Caki2 (cell line): ENCODE measurements at regions not wholly inside any gene's neighbourhood (a gene's known extent, or its start where the extent isn't known, plus 50 kb on each side); places are given as distances from the start of the nearest gene placed in this dataset.

ENCODE experiments used
- DNase-seq: peaks from one replicate; pipeline ENCODE4 v3.0.0-alpha.2; 2015; ENCODE audit warnings: low read depth
- in situ Hi-C: cut with HindIII; loops from 2 replicates; pipeline ENCODE4 v1.10.0; 2016; ENCODE audit warnings: low sequenced_read_pairs, low pct_unique_long_range_greater_than_20kb, mixed read lengths

DNA sequence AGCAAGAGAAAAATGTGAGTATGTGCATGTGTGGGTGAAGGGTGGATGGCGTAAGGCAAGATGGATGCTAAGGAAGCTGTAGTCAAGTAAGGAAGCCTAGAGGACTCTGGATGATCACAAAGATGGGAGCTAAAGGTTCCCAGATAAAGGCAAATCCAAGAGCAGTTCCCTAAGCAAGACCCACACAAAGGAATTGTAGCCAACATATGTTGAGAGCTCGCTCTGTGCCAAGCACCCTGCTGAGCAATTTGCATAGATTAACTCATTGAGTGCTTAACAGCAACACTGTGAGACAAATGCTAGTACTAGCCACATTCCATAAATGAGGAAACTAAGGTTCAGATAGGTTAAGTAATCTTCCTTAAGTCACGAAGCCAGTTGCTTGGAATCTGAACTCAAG lies 132.6 kb downstream of the C1D start:
- in situ Hi-C loops, result no loop called here
- DNase-seq, result no peak

DNA sequence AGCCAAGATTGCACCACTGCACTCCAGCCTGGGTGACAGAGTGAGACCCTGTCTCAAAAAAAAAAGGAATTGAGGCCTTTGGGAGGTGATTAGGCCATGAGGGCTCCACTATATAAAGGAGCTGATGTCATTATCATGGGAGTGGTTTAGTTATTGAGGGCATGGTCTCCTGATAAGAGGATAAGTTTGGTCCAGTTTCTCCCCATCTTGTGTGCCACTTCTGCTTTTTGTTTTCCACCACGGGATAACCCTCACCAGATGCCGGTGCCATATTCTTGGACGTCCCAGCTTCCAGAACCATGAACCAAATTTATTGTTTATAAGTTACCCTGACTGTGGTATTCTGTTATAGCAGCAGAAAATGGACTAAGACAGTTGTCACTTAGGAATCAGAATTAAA lies 125.8 kb downstream of the C1D start:
- no peak for DNase-seq
- in situ Hi-C loops, result no loop called here

DNA sequence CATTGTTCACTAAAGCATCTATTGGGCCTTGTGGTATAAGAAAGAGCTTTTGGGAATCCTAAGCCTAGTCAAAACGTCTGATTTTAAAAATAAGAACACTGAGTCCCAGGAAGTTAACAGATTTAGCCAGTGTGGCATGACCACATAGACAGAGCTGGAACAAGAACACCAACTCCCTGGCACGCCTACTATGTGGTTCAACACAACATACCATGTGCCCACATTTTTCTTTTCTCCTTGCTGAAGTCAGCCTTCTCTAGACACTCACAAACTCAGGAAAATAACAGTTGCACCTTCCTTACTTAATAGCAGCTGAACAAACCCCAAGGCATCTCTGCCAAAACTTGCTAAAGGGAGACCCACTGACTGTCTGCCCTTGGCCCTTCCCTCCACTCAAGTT lies 124.8 kb downstream of the C1D start:
- DNase-seq, result no peak
- in situ Hi-C loops, result no loop called here

DNA sequence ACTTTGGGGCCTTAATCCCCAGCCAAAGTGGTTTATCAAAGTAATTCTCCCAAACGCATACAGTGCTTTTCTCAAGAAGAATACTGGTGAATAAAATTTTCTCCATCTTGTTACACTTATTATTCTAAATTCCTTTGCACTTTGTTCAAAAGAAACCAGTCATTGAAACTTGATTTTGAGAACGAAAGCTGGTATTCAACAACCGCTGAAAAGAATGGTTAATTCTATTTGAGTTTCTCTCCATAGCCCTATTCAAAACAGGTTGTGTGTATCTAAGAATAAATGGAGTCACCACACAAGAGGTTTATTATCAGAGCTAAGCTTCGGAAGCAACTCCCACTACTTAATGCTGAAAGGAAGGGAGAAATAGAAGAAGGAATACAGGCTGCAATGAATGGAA lies 117.7 kb downstream of the C1D start:
- in situ Hi-C loops, result no loop called here

DNA sequence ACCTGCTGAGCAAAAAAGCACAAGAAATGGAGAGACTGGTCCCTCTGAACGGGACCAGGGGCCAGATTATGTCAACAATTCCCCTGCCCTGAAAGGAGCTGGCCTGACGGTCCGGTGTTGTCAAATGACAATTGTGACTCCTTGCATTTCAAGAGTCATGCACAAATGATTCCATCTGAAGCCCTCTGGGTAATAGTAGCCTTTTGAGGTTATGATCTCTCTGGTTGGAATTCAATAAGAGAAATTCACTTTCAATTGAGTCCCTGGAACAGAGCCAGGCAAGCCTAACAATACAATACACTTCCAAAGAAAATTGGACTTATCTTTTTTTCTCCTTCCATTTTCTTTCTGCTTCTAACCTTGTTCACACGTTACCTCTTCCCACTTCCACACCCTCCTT lies 116.9 kb downstream of the C1D start:
- in situ Hi-C loops, result no loop called here
- DNase-seq, result no peak

More for the DNA sequence above, 117.7 kb downstream of the C1D start:
- no peak for DNase-seq

DNA sequence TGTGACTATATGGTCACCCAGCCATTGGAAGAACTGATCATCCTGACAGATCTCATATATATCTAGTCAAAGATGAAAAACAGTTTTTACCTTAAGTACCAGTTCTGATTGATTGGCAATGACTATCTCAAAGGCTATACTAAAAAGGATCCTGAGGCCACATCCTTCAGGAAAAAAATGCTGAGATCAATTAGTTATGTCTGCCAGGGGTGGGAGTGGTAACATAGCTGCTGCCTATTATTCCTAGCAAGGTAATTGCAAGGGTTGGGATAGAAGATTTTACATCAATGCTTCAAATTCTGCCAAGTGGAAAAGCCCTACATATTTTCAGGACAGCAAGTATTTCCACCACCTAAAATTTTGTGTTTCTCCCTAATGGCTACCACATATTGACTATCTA lies 114.7 kb downstream of the C1D start:
- no peak for DNase-seq
- in situ Hi-C loops, result no loop called here

DNA sequence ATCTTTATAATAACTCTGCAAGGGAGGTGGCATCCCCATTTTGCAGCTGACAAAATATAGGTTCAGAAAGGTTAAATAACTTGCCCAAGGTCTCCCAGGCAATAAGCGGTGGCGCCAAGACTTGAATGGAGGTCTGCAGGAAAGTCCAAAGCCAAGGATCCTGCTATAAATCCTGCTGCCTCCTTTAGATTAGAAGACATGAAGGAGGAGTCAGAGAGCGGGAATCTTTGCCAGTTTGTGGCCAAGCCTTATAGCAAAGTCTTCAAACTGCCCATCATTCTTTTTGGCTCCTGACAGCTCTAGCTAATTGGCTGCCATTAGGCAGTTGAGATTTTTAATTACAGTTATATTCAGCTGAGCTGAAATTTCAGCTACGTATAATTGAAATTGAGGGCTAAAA lies 114.3 kb downstream of the C1D start:
- DNase-seq, result no peak
- in situ Hi-C loops, result no loop called here

DNA sequence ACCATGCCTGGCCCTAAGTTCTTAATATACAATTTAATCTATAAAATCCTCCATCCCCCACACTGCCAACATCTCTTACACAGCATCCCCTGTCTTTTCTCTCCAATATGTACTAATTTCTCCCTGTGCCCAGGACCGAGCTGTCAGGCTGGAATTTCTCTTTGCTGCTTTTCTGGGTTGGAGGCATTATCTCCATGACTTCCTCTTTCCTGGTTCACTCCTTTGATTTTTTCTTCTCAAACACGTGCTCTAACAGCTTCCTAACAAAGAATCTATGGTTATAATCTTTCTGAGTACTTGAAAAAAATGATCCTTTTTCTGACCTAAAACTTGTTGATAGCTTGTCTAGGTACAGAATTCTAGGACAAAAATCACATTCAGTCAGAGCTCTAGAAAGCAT lies 112.8 kb downstream of the C1D start:
- no peak for DNase-seq
- in situ Hi-C loops, result no loop called here

DNA sequence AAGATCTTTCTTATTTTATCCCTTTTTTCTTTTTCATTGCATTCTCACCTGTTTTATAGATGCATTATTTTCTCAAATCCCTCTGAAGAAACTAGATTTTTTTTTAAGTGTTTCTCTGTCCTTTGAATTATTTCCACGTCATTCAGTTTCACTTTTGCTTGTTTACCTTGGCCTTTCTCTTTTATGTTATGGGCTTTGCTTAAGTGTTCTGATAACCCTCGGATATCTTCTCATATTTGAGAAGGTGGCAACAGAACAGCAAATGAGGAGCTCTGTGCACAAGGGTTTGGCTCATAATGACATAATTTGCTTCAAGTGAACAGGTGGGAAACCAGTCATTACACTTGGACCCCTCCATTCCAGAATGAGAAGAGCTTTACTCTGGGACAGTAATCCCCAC lies 111.9 kb downstream of the C1D start:
- in situ Hi-C loops, result no loop called here
- DNase-seq, result no peak

DNA sequence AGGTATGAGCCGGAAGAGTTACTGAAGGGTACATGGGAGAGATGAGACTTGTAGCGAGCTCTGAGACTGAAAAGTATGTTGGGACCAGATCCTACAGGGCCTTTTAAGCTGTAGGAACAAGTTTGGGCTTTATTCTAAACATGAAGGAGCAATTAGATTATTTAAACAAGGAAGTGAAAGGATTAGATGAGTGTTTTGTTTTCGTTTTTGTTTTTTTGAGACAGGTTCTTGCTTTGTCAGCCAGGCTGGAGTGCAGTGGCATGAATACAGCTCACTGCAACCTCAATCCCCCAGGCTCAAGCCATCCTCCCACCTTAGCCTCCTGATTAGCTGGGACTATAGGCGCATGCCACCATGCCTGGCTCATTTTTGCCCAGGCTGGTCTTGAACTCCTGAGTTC lies 110.7 kb downstream of the C1D start:
- no peak for DNase-seq
- in situ Hi-C loops, result no loop called here

DNA sequence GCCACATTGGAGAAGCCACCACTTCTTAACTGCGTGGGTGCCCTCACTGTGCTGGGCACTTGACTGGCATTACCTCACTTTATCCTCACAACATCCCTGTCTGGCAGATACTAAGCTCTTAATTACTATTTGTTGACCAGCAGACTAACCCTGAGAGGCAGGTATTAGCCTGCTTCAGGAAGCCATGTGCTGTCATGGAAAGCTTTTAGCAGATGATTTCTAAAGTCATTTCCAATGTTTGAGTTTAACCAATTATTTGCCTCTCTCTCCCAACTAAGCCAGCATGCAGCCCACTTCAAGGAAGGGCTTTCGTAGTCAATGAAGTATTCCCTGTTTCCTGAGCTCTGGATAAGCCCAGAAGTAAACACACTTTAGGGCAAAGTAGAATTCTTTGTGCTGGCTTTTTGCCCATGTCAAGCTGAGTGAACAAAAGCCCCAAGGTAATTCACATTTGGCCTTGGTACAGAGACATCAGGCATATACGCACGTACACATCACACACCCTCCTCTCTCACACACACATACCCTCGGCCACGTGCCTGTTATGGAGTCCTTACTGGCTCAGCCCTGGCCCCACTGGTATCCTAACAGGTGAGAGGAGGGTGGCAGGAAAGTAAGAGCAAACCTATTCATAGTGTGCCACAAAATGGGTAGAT lies 108.6 kb downstream of the C1D start:
- in situ Hi-C loops, result no loop called here
- DNase-seq, result no peak

DNA sequence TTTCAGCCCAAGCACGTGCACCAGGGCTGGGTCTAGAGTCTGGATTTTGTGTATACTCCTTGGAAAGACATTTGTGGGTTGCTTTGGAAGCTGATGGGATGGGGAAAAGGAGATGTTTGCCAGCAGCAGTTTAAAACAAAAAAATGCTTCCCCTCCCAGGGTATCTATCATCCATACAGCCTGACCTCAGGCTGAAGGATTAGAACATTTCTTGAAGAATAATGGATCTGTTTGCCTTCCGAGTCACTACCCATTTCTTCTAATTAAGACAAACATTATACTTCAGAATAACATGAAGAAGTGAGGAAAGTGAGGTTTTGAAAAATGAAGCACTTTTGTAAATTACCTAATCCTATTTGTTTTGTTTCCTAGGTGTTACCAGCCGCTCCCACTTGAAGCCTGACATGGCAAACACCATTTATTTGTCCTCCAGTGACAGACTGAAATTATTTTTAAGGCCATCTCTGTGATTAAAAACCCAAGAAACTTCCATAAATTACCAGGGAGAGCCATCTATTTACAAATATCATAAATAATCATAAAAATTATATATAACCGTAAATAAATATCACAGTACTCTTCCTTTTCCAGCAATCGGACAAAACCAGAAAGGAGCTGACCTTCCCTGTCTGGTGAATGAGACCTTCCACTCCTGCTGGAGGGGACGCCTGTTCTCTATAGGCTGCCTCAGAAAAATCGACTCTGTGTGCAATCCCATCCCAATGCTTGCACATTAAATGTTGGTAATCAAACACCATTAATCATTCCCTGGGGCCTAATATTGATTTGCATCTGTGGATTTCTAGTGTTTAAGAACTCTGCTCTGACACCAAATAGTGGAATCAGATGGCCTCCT lies 106.8 kb downstream of the C1D start:
- in situ Hi-C loops, result no loop called here
- no peak for DNase-seq

DNA sequence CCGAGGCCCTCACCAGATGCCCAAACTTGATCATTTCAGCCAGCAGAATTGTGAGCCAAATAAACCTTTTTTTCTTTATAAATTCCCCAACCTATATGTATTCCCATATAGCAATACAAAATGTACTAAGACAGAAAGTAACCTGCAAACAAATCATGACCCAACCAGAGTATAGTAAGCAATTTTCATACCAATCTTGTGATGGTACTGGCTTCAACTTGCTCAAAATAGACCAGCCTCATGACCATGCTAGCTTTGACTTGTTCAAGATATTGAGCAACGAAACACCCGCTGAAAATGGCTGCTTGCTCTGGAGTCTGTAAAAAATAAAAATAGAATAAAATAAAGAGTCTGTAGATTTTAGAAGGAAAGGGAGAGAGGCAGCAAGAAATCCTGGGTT lies 97.6 kb downstream of the C1D start:
- DNase-seq, result no peak
- in situ Hi-C loops, result no loop called here

DNA sequence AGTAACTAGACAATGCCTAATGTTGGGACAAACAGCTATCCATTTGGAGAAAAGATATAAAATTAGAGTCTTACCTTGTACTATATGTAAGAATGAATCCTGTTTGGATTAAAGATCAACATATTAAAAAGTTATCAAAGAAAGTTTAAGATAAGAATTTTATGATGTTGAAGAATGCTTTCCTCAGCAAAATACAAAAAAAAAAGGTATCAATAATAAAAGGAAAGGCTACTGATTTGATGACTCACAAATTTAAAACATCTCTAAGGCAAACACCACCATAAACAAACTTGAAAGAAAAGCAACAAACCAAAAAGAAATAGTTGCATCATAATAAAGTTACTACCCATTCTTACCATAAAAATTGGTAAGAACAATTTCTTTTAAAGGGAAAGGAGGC lies 92.7 kb downstream of the C1D start:
- DNase-seq, result no peak
- in situ Hi-C loops, result no loop called here

DNA sequence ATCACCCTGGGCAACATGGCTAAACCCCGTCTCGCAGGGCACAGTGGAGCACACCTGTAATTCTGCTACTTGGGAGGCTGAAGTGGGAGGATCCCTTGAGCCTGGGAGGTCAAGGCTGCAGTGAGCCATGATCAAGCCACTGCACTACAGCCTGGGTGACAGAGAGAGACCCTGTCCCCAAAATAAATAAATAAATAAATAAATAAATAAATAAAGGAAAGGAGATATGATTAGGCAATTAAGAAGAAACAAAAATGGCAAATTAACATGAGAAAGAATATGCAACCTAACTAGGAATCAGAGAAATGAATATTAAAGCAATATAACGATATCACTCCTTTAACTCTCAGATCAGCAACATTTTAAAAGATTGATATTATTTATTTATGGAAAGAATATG lies 92.3 kb downstream of the C1D start:
- no peak for DNase-seq
- in situ Hi-C loops, result no loop called here

DNA sequence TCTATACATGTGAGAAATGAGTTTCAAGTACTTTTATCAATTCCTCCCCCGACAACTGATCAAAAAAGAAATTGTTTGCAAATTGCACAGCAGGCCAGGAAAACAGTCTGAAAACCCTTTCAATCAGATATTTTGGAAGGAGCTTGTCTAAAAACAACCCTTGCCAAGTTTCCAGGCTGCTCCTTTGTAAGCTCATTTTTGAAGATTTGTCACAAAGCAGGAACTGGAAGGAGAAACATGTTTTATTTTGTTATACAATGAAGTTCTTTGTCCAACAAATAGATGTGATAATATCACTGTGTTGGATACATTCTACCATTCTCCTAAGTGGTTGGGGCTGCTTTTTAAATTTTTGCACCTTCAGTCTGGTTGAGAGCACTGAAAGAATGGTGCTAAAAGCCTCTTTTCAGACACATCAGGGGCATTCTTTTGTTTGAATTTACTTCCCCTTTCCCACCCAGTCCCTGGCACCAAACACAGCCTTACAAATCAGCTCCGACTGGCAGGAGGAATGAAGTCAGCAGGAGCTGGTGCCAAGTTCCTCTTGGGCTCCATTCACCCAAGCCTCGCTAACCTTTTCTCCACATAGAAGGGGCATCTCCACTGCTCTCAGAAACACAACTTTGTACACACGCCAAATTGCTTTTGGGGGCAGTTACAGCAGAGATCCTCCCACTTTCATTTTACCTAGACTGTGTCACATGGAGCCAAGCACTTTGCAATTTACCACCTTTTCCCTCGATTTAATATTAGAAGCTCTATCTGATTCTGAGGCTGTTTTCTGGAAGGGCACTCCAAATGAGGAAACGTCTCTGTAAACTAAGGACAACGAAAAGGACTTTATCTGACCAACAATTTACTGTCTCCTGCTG lies 88.0 kb downstream of the C1D start:
- DNase-seq, result no peak
- in situ Hi-C loops, result no loop called here

DNA sequence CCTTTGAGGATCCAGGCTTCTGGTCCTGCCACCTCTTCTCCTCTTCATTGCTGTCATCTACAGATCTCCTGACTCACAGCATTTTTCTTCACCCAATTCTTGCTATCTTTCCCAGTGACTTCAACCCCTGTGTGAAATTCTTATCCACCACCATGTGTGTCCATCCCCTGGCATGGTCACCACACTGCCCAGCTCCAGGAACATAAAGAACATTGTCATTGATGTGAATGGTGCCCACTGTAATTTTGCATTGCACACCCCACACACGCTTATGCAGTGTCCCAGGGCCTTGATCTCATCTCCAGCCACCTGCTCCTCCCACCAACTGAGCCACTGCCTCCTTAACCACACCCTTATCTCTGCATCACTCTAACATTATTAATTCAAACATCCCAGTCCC lies 85.3 kb downstream of the C1D start:
- in situ Hi-C loops, result no loop called here
- no peak for DNase-seq

DNA sequence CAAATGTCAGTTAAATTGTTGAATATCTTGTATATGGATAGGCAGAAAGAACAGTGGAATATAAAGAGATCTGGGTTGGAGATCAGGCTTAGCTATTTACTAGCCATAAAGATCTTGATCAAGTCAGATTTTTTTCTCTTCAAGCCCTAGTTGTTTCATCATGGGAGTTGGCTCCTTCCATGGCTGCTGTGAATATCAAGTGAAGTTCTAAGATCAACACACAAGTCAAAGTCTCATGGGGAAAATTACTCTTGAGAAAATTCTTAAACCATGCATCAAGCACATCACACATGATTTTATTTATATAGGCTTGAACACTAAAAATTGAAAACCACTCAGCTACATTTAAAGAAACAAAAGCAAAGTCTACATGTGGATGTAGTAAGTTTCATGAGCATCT lies 79.8 kb downstream of the C1D start:
- DNase-seq, result no peak
- in situ Hi-C loops, result no loop called here

DNA sequence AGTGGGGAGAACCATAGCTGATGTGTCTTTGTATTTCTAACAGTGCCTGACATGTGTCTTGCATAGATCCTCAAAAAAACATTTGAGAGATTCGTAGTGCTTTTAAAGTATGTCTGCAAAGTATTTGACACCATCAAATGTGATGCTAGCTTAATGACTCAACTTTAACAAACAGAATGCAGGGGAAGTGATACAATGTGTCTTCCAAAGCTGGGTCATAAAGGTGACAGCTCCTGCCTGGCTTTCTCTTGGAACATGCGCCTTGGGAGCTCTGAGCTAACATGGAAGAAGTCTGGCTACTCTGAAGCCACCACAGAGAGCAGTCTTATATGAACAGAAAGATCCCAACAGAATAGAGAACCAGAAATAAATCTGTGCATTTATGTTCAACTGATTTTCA lies 78.2 kb downstream of the C1D start:
- DNase-seq, result no peak

More for the DNA sequence above, 78.2 kb downstream of the C1D start:
- in situ Hi-C loops, result no loop called here
